Type B pancreatic cell (in vitro differentiated cells): ENCODE measurements at regions not wholly inside any gene's neighbourhood (a gene's known extent, or its start where the extent isn't known, plus 50 kb on each side); places are given as distances from the start of the nearest gene placed in this dataset.
"Not testable (repeated sequence)": the region's sequence is repeated elsewhere in the genome, so short reads cannot be mapped to it uniquely, and the experiment has no call there.

Experiments
- DNase-seq: peaks from one replicate; pipeline ENCODE4 v3.0.0; 2021; ENCODE audit warnings: mixed read lengths; ENCODE audit not compliant: unreplicated experiment; ENCODE audit errors: extremely low spot score
- H3K27ac Mint-ChIP-seq: 2 replicates; pipeline ENCODE4 v1.8.0; 2021; ENCODE audit warnings: mild to moderate bottlenecking, mixed read lengths
- H3K27me3 Mint-ChIP-seq: 2 replicates; pipeline ENCODE4 v1.8.0; 2021; ENCODE audit warnings: mixed read lengths
- H3K36me3 Mint-ChIP-seq: 2 replicates; pipeline ENCODE4 v1.8.0; 2021; ENCODE audit warnings: mixed read lengths
- H3K4me1 Mint-ChIP-seq: one replicate; pipeline ENCODE4 v1.8.0; 2021; ENCODE audit warnings: mixed read lengths; ENCODE audit not compliant: unreplicated experiment
- H3K4me3 Mint-ChIP-seq: 2 replicates; pipeline ENCODE4 v1.8.0; 2021; ENCODE audit warnings: mild to moderate bottlenecking, mixed read lengths
- H3K9me3 Mint-ChIP-seq: 2 replicates; pipeline ENCODE4 v1.8.0; 2021; ENCODE audit warnings: mixed read lengths
- CTCF ChIP-seq: fragments of 200-600 bp; sonication (generic); conservative IDR thresholded peaks from 2 replicates; pipeline ENCODE4 v1.5.0; 2021; ENCODE audit warnings: antibody characterized with exemption, mild to moderate bottlenecking

DNA sequence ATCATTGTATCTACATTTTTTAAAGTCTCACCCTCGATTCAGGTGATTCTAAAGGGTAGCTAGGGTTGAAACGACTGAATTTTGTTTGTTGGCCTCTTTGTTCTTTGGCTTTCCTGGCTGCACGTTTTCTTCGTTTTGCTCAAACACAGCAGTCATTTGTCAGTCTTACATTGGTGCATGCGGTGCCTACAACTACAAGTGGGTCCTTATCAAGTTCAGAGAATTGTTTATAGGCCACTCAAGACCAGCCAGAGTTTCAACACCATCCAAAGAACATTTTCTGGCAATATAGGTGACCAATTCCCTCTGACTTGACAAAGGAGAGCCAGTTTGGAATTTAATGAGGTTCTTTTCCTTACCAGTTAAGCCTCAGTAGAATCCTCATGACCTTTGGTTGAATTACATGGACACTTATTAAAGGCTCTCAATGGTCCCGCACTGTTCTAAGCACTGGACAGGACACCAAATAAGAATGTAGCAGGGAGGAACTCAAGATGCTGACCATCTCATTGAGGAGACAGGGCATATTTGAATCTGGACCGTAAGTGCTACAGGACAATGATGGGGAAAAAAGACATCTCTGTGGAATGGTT lies 119.0 kb upstream of the DMRT1 start:
- DNase-seq: no peak
- no peak for TF ChIP-seq CTCF
- Mint-ChIP-seq H3K36me3 (peaks cover 21% of the 10 kb centered on the region), H3K9me3 (no peaks in the 10 kb centered on the region), H3K27ac (no peak overlapping the region), H3K4me1 (peaks cover 30% of the 10 kb centered on the region), H3K4me3 (no peak overlapping the region), H3K27me3 (no peaks in the 10 kb centered on the region)

DNA sequence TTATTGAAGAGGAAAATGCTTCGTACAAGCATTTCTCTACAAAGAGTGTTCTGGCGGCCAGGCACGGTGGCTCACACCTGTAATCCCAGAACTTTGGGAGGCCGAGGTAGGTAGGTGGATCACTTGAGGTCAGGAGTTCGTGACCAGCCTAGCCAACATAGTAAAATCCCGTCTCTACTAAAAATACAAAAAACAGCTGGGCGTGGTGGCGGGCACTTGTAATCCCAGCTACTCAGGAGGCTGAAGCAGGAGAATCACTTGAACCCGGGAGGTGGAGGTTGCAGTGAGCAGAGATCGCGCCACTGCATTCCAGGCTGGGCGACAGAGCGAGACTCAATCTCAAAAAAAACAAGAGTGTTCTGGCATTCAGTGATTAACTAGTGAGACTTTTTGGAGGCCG lies 117.0 kb upstream of the DMRT1 start:
- not testable (repeated sequence) for H3K9me3 Mint-ChIP-seq, H3K27me3 Mint-ChIP-seq, H3K4me3 Mint-ChIP-seq, DNase-seq
- H3K4me1 Mint-ChIP-seq: peaks cover 30% of the 10 kb centered on the region
- H3K36me3 Mint-ChIP-seq: peaks cover 34% of the 10 kb centered on the region
- peak overlapping the region; percentile 68 for H3K27ac Mint-ChIP-seq

- H3K4me1 Mint-ChIP-seq: peaks cover 20% of the 10 kb centered on the region
- no peak for TF ChIP-seq CTCF
- H3K27ac Mint-ChIP-seq: peak overlapping the region; percentile 58
- DNase-seq: no peak
- no peaks in the 10 kb centered on the region for H3K27me3 Mint-ChIP-seq
- H3K9me3 Mint-ChIP-seq: no peaks in the 10 kb centered on the region
- no peak overlapping the region for H3K4me3 Mint-ChIP-seq
- peaks cover 39% of the 10 kb centered on the region for H3K36me3 Mint-ChIP-seq
These were observed 115.5 kb upstream of the DMRT1 start for GRCh38 chr9:726005-726404.

GRCh38 chr9:727767-728166 lies 113.7 kb upstream of the DMRT1 start:
- Mint-ChIP-seq H3K27ac (peak overlapping the region; percentile 82), H3K36me3 (peaks cover 49% of the 10 kb centered on the region), H3K4me1 (peaks cover 15% of the 10 kb centered on the region), H3K9me3 (no peaks in the 10 kb centered on the region), H3K4me3 (peak overlapping the region; percentile 38), H3K27me3 (no peaks in the 10 kb centered on the region)
- no peak for DNase-seq
- no peak for TF ChIP-seq CTCF

GRCh38 chr9:728535-728934 lies 113.0 kb upstream of the DMRT1 start:
- no peaks in the 10 kb centered on the region for H3K9me3 Mint-ChIP-seq
- H3K4me1 Mint-ChIP-seq: peaks cover 15% of the 10 kb centered on the region
- H3K27ac Mint-ChIP-seq: peak overlapping the region; percentile 82
- DNase-seq: no peak
- peaks cover 46% of the 10 kb centered on the region for H3K36me3 Mint-ChIP-seq
- no peaks in the 10 kb centered on the region for H3K27me3 Mint-ChIP-seq
- no peak for TF ChIP-seq CTCF
- no peak overlapping the region for H3K4me3 Mint-ChIP-seq

DNA sequence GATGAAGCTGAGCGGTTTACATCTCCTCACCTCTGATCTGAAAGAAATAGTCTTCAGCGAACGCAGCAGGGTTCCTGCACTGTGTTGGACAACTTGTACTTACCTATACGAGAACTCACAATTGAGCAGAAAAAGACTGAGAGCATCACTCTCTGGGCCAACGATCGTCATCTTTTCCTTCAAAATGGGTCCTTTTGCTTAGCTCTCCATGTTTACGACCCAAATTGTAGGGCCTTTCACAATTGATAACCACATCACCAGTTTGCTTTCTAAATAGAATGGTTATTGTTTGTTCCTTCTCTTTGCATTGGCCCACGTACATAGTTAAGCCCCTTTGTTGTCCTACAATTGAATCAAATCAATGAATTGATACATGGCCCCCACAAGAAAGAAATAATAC lies 110.0 kb upstream of the DMRT1 start:
- Mint-ChIP-seq H3K27ac (no peak overlapping the region), H3K36me3 (peaks cover 42% of the 10 kb centered on the region), H3K9me3 (no peaks in the 10 kb centered on the region), H3K4me1 (peaks cover 4% of the 10 kb centered on the region), H3K4me3 (no peak overlapping the region), H3K27me3 (no peaks in the 10 kb centered on the region)
- DNase-seq: no peak
- TF ChIP-seq CTCF: no peak
